PC-9 (cell line): ENCODE measurements at regions not wholly inside any gene's neighbourhood (a gene's known extent, or its start where the extent isn't known, plus 50 kb on each side); places are given as distances from the start of the nearest gene placed in this dataset.

Experiments used
- BruUV-seq: library from RNA; stranded (reverse); fragments of 400-500 nt; replicated peaks from 2 replicates; lab custom pipeline; 2021; lab: Mats Ljungman, UMichigan
- CTCF ChIA-PET: fragments of 300-600 bp; sonication (Branson Sonifier 250); formaldehyde crosslinking; loops from one replicate; lab custom pipeline; 2022; ENCODE audit warnings: antibody characterized with exemption; lab: Charles Lee
- POLR2A ChIA-PET: fragments of 300-600 bp; sonication (Branson Sonifier 250); formaldehyde crosslinking; loops from one replicate; lab custom pipeline; 2022; ENCODE audit warnings: antibody characterized with exemption; ENCODE audit not compliant: unreplicated experiment; lab: Charles Lee
- DNase-seq, 2 experiments: peaks; one replicate each; pipeline versions ENCODE4 v3.0.0 to v3.0.0-alpha.2; 2015 to 2022; ENCODE audit warnings: mixed read lengths in 1 of 2
- H2AFZ ChIP-seq: fragments of 200-600 bp; sonication (generic); 2 replicates; pipeline ENCODE4 v1.8.1; 2017; ENCODE audit warnings: antibody characterized with exemption
- H3F3A ChIP-seq: fragments of 200-600 bp; sonication (generic); 2 replicates; pipeline ENCODE4 v1.8.1; 2017; ENCODE audit warnings: antibody characterized with exemption, mild to moderate bottlenecking, low read depth; ENCODE audit not compliant: insufficient read depth
- H3K27ac ChIP-seq: fragments of 200-600 bp; sonication (generic); 2 replicates; pipeline ENCODE4 v1.6.1; 2016; ENCODE audit warnings: mixed run types
- H3K27me3 ChIP-seq: fragments of 200-600 bp; sonication (generic); 2 replicates; pipeline ENCODE4 v1.6.1; 2016; ENCODE audit warnings: low read depth, mixed run types; ENCODE audit not compliant: insufficient read depth
- H3K36me3 ChIP-seq: fragments of 200-600 bp; sonication (generic); 2 replicates; pipeline ENCODE4 v1.6.1; 2016; ENCODE audit warnings: low read depth, mixed run types
- H3K4me1 ChIP-seq: fragments of 200-600 bp; sonication (generic); replicated peaks from 2 replicates; pipeline ENCODE4 v1.6.1; 2016; ENCODE audit warnings: mixed run types; ENCODE audit not compliant: insufficient read depth
- H3K4me2 ChIP-seq: fragments of 200-600 bp; sonication (generic); 2 replicates; pipeline ENCODE4 v1.6.1; 2017; ENCODE audit warnings: mixed run types
- H3K4me3 ChIP-seq: fragments of 200-600 bp; sonication (generic); 2 replicates; pipeline ENCODE4 v1.6.1; 2016; ENCODE audit warnings: mixed run types
- H3K79me2 ChIP-seq: fragments of 200-600 bp; sonication (generic); 2 replicates; pipeline ENCODE4 v1.6.1; 2017; ENCODE audit warnings: low read depth, mixed run types
- H3K9me2 ChIP-seq: fragments of 200-600 bp; sonication (generic); 2 replicates; pipeline ENCODE4 v1.8.1; 2017; ENCODE audit warnings: mild to moderate bottlenecking; ENCODE audit not compliant: insufficient read depth
- H3K9me3 ChIP-seq: fragments of 200-600 bp; sonication (generic); 2 replicates; pipeline ENCODE4 v1.8.1; 2016; ENCODE audit warnings: low read depth; ENCODE audit not compliant: insufficient read depth
- H4K20me1 ChIP-seq: fragments of 200-600 bp; sonication (generic); 2 replicates; pipeline ENCODE4 v1.8.1; 2017; ENCODE audit not compliant: insufficient read depth
- CTCF ChIP-seq: fragments of 200-600 bp; sonication (generic); conservative IDR thresholded peaks from 2 replicates; pipeline ENCODE4 v1.6.1; 2017; ENCODE audit warnings: mixed run types, antibody characterized with exemption, mild to moderate bottlenecking, moderate library complexity
- EZH2 ChIP-seq: fragments of 200-600 bp; sonication (generic); IDR thresholded peaks from 2 replicates; pipeline ENCODE4 v1.8.0; 2017; ENCODE audit warnings: antibody characterized with exemption, low read depth
- intact Hi-C: fragments of 100-400 bp; cut with micrococcal nuclease; formaldehyde crosslinking; loops from one replicate; pipeline ENCODE4 v1.10.0; 2022; ENCODE audit not compliant: unreplicated experiment

DNA sequence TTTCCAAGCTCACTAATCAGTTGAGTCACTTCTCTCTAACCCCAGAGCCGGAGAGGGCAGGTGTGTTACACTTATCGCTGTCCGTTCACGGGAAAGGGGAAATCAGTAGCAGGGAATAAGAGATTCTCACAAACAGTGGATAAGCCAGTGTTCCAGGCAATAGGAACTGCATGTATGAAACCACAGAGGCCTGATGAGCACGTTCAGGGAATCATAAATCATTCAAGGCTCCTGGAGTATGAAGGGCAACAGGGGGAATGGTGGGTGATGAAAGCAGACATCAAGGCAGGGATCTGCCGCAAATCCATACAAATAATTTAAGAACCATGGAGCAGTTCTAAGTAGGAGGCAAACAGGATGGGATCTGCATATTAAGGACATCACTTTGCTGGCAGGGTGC is 59.1 kb upstream of the ADGRG2 start:
- Histone ChIP-seq H2AFZ (no peak overlapping the region), H3K36me3 (no peaks in the 10 kb centered on the region), H3K9me2 (no peaks in the 10 kb centered on the region), H3K27me3 (peaks cover 11% of the 10 kb centered on the region; the same call in 1 of the 2 replicates), H3K4me2 (no peak overlapping the region), H3K27ac (no peak overlapping the region), H4K20me1 (no peaks in the 10 kb centered on the region), H3K9me3 (no peaks in the 10 kb centered on the region), H3K4me1 (no peaks in the 10 kb centered on the region), H3K4me3 (no peak overlapping the region), H3F3A (no peaks in the 10 kb centered on the region), H3K79me2 (no peaks in the 10 kb centered on the region)
- TF ChIP-seq CTCF: no peak
- no peak for TF ChIP-seq EZH2
- POLR2A ChIA-PET: no interaction called here
- no peak for DNase-seq
- intact Hi-C loops: no loop called here
- CTCF ChIA-PET: no interaction called here
- BruUV-seq: no TSS peak

- Histone ChIP-seq H3K4me2 (no peak overlapping the region), H3K9me3 (no peaks in the 10 kb centered on the region), H3K4me3 (no peak overlapping the region), H3F3A (no peaks in the 10 kb centered on the region), H4K20me1 (no peaks in the 10 kb centered on the region), H3K27ac (no peak overlapping the region), H3K79me2 (no peaks in the 10 kb centered on the region), H3K36me3 (no peaks in the 10 kb centered on the region), H3K4me1 (no peaks in the 10 kb centered on the region), H3K27me3 (peaks cover 11% of the 10 kb centered on the region; the same call in 1 of the 2 replicates), H3K9me2 (no peaks in the 10 kb centered on the region), H2AFZ (no peak overlapping the region)
- ChIA-PET CTCF (no interaction called here), POLR2A (no interaction called here)
- TF ChIP-seq EZH2 (no peak), CTCF (no peak)
- no peak for DNase-seq
- no TSS peak for BruUV-seq
- intact Hi-C loops: no loop called here
Observed at GRCh38 chrX:19182785-19183184, 60.5 kb upstream of the ADGRG2 start.

- intact Hi-C loops: no loop called here
- no TSS peak for BruUV-seq
- ChIA-PET POLR2A (no interaction called here), CTCF (no interaction called here)
- Histone ChIP-seq H3K4me1 (no peaks in the 10 kb centered on the region), H3K9me3 (no peaks in the 10 kb centered on the region), H3F3A (no peaks in the 10 kb centered on the region), H3K9me2 (no peaks in the 10 kb centered on the region), H3K79me2 (no peaks in the 10 kb centered on the region), H3K27ac (no peak overlapping the region), H2AFZ (no peak overlapping the region), H3K36me3 (no peaks in the 10 kb centered on the region), H3K4me3 (no peak overlapping the region), H3K4me2 (no peak overlapping the region), H4K20me1 (no peaks in the 10 kb centered on the region), H3K27me3 (peaks cover 11% of the 10 kb centered on the region; the same call in 1 of the 2 replicates)
- no peak for TF ChIP-seq EZH2
- no peak for TF ChIP-seq CTCF
- DNase-seq: no peak
Observed at GRCh38 chrX:19183761-19184477, 61.7 kb upstream of the ADGRG2 start.
